ENCODE measurements at regions not wholly inside any gene's neighbourhood (a gene's known extent, or its start where the extent isn't known, plus 50 kb on each side); places are given as distances from the start of the nearest gene placed in this dataset.
A peak's percentile ranks its signal among the peaks of the same experiment; 100 is the strongest.

DNA sequence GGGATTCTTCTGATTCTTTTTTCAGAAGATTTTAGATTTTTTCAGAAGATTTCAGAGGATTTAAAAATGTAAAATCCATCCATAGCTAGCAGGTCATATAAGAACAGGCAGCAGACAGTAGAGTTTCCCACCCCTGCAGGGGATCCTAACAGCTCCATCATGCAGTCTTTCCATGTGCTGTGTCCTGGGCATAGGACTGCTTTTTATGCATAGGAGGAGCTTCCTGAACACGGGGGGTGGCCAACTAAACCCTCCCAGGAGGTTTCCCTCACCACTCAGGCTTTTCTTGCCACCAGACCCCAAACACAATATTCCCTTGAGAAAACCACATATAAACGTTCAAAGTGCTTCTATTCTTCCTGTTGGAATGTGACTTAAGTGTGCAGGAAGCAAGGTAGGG is 90.1 kb upstream of the TNR start:
- Histone ChIP-seq H3K27me3 (ENCODE audit: control insufficient read depth, insufficient read depth, low read length) (no peaks in the 10 kb centered on the region), H3K4me3 (ENCODE audit: low read length) (no peak overlapping the region), H3K36me3 (ENCODE audit: control insufficient read depth, insufficient read depth, low read length) (no peaks in the 10 kb centered on the region), H3K27ac (ENCODE audit: low read length) (peak overlapping the region; percentile 49), H3K4me1 (ENCODE audit: control insufficient read depth, insufficient read depth, low read length) (peaks cover 27% of the 10 kb centered on the region), H3K9me3 (ENCODE audit: control insufficient read depth, low read depth, low read length) (peaks cover 3% of the 10 kb centered on the region)
- no CpG with 5 or more reads among the region's 2 CpGs for WGBS (ENCODE audit: insufficient coverage, low lambda C conversion rate)
- peak in 1 of 2 donors; percentile 17 for DNase-seq

DNA sequence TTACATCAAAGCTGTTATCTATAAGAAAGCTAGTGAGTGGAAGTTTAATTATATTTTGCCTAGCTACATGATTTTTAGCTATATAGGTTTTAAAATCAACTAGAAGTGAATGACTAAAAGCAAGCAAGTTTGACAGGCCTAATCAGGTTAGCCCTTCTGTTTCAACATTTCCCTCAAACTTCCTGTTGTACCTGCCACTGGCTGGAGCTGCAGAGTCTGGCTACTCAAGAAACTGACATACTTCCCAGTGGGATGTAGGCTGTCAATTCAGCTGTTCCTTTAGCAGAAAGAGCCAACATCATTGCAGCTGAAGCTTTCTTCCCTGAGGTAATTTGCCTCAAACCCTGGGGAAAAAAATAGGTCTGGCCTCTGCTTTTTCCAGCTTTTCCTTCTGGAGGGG is 87.1 kb upstream of the TNR start:
- Histone ChIP-seq H3K9me3 (ENCODE audit: control insufficient read depth, low read depth, low read length) (peaks cover 3% of the 10 kb centered on the region), H3K36me3 (ENCODE audit: control insufficient read depth, insufficient read depth, low read length) (no peaks in the 10 kb centered on the region), H3K27ac (ENCODE audit: low read length) (no peak overlapping the region), H3K4me3 (ENCODE audit: low read length) (no peak overlapping the region), H3K4me1 (ENCODE audit: control insufficient read depth, insufficient read depth, low read length) (peaks cover 26% of the 10 kb centered on the region), H3K27me3 (ENCODE audit: control insufficient read depth, insufficient read depth, low read length) (no peaks in the 10 kb centered on the region)
- DNase-seq: no peak

DNA sequence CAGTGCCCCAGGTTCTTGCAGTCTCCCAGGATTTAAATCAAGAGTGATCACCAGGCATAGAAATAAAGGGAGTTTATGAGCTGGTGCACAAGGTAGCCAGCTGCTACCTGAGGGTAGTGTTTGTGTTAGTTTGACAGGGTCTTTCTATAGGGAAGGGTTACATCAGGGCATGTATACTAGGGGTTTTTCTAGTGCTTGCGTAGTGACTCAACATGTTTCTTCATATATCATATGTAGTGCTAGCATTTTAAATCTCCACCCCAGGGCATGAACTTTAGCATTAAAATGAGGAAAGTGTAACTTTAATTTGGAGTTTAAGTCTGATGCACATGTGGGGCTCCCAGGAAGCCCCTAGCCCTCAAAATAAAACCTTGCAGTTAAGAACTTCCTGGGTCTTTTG is 86.5 kb upstream of the TNR start:
- H3K9me3 ChIP-seq (ENCODE audit: control insufficient read depth, low read depth, low read length): peaks cover 3% of the 10 kb centered on the region
- H3K27ac ChIP-seq (ENCODE audit: low read length): no peak overlapping the region
- H3K4me1 ChIP-seq (ENCODE audit: control insufficient read depth, insufficient read depth, low read length): peaks cover 19% of the 10 kb centered on the region
- no peak overlapping the region for H3K4me3 ChIP-seq (ENCODE audit: low read length)
- H3K27me3 ChIP-seq (ENCODE audit: control insufficient read depth, insufficient read depth, low read length): no peaks in the 10 kb centered on the region
- H3K36me3 ChIP-seq (ENCODE audit: control insufficient read depth, insufficient read depth, low read length): no peaks in the 10 kb centered on the region
- DNase-seq: no peak
- WGBS (ENCODE audit: insufficient coverage, low lambda C conversion rate): no CpG with 5 or more reads among the region's 1 CpG

DNA sequence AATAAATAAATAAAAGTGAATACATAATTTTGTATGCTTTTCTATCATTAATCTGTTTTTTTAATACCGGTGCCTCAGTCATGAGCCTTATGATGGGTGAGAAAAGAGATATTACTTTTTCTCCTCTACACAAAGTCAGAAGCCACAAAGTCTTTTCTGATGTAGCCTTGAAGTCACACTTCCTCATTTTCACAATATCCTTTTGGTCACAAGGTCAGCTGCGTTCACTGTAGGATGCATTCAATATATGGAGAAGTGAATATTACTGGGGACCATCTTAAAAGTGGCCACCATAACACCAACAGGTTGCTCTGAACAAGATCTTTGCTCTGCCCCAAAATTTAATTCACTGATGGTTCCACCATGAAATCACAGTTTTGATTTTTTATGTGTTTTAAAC is 83.3 kb upstream of the TNR start:
- no peak for DNase-seq
- Histone ChIP-seq H3K27me3 (ENCODE audit: control insufficient read depth, insufficient read depth, low read length) (no peaks in the 10 kb centered on the region), H3K9me3 (ENCODE audit: control insufficient read depth, low read depth, low read length) (peaks cover 3% of the 10 kb centered on the region), H3K4me1 (ENCODE audit: control insufficient read depth, insufficient read depth, low read length) (no peaks in the 10 kb centered on the region), H3K36me3 (ENCODE audit: control insufficient read depth, insufficient read depth, low read length) (no peaks in the 10 kb centered on the region), H3K4me3 (ENCODE audit: low read length) (no peak overlapping the region), H3K27ac (ENCODE audit: low read length) (no peak overlapping the region)
- WGBS (ENCODE audit: insufficient coverage, low lambda C conversion rate): no CpG with 5 or more reads among the region's 2 CpGs

DNA sequence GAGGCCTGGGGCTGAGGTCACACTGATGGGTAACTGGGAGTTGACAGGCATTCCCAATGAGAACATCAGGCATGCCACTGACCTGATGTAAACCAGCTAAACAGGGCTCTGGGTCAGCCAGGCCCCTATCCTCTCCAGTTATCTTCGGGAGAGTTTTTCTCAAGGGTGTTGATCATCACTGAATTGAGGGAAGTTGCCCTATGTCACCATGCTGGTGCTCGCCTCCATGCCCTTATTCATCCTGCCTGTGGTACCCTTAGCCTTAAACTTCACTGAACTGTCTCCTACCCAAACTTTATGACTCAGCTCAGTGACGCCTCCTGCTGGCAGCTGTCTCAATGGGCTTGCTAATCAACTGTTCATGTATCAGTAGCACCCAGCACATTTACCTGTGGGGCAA is 80.7 kb upstream of the TNR start:
- Histone ChIP-seq H3K27ac (ENCODE audit: low read length) (no peak overlapping the region), H3K9me3 (ENCODE audit: control insufficient read depth, low read depth, low read length) (peaks cover 3% of the 10 kb centered on the region), H3K4me3 (ENCODE audit: low read length) (no peak overlapping the region), H3K27me3 (ENCODE audit: control insufficient read depth, insufficient read depth, low read length) (no peaks in the 10 kb centered on the region), H3K4me1 (ENCODE audit: control insufficient read depth, insufficient read depth, low read length) (no peaks in the 10 kb centered on the region), H3K36me3 (ENCODE audit: control insufficient read depth, insufficient read depth, low read length) (no peaks in the 10 kb centered on the region)
- no peak for DNase-seq
- WGBS (ENCODE audit: insufficient coverage, low lambda C conversion rate): no CpG with 5 or more reads among the region's 3 CpGs

DNA sequence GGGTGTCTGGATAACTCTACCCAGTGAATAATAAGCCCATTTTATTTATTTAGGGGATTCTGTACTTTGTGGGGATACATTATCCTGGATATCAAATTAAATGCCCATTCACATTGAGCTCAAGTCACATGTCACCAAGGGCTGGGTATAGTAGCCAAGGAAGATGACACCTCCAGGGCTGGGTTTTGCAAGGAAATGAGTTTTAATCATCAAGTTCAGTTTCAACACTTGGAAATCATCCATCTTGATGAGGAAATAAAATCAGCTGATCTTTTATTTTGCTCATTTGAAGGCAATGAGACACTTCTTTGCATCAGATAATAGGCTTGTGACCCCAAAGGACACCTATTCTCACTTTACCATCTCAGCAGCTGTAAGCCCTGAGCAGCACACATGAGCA is 80.0 kb upstream of the TNR start:
- no peak overlapping the region for H3K4me3 ChIP-seq (ENCODE audit: low read length)
- H3K36me3 ChIP-seq (ENCODE audit: control insufficient read depth, insufficient read depth, low read length): no peaks in the 10 kb centered on the region
- no peaks in the 10 kb centered on the region for H3K9me3 ChIP-seq (ENCODE audit: control insufficient read depth, low read depth, low read length)
- no peaks in the 10 kb centered on the region for H3K27me3 ChIP-seq (ENCODE audit: control insufficient read depth, insufficient read depth, low read length)
- no peak for DNase-seq
- H3K27ac ChIP-seq (ENCODE audit: low read length): no peak overlapping the region
- no peaks in the 10 kb centered on the region for H3K4me1 ChIP-seq (ENCODE audit: control insufficient read depth, insufficient read depth, low read length)

DNA sequence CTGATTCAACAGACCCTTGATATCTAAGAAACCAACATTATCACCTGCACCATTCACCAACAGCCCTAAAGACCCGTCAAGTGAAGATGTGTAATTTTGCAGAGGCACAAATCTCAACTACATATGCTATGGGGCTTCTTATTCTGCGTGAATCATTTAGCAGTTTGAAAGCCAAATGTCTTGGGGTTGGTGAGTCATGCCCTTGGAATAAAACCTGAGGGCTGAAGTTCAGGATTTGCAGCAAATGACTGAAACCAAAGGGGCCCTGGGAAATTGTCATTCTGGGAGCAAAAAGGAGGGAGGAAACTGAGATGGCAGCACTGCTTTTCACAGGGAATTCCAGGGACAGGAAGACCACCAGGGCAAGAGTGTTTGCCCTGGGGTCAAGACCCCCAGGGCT is 79.2 kb upstream of the TNR start:
- Histone ChIP-seq H3K36me3 (ENCODE audit: control insufficient read depth, insufficient read depth, low read length) (no peaks in the 10 kb centered on the region), H3K27me3 (ENCODE audit: control insufficient read depth, insufficient read depth, low read length) (no peaks in the 10 kb centered on the region), H3K9me3 (ENCODE audit: control insufficient read depth, low read depth, low read length) (no peaks in the 10 kb centered on the region), H3K27ac (ENCODE audit: low read length) (peak overlapping the region; percentile 15), H3K4me3 (ENCODE audit: low read length) (no peak overlapping the region), H3K4me1 (ENCODE audit: control insufficient read depth, insufficient read depth, low read length) (no peaks in the 10 kb centered on the region)
- WGBS (ENCODE audit: insufficient coverage, low lambda C conversion rate): no CpG with 5 or more reads among the region's 2 CpGs
- peak; percentile 58 to 79 for DNase-seq

DNA sequence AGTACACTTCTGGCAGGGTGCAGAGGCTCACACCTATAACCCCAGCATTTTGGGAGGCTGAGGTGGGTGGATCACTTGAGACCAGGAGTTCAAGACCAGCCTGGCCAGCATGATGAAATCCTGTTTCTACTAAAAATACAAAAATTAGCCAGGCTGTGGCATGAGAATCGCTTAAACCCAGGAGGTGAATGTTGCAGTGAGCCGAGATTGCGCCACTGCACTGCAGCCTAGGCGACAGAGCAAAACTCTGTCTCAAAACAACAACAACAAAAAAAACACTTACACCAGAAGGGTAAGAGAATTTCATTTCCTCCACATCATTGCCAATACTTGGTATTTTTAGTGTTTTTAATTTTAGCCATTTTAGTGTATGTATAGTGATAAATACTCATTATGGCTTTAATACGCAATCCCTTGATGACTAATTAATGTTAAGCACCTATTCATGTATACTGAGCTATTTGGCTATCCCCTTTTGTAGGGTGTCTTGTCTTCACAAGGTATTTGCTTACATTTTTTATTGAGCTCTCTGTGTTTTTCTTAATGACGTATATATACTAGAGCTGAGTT is 77.1 kb upstream of the TNR start:
- DNase-seq: no peak
- H3K4me3 ChIP-seq (ENCODE audit: low read length): no peak overlapping the region
- H3K9me3 ChIP-seq (ENCODE audit: control insufficient read depth, low read depth, low read length): no peaks in the 10 kb centered on the region
- no peaks in the 10 kb centered on the region for H3K36me3 ChIP-seq (ENCODE audit: control insufficient read depth, insufficient read depth, low read length)
- no peaks in the 10 kb centered on the region for H3K27me3 ChIP-seq (ENCODE audit: control insufficient read depth, insufficient read depth, low read length)
- no peak overlapping the region for H3K27ac ChIP-seq (ENCODE audit: low read length)
- WGBS (ENCODE audit: insufficient coverage, low lambda C conversion rate): 100% methylated on average over 1 of the region's 6 CpGs
- no peaks in the 10 kb centered on the region for H3K4me1 ChIP-seq (ENCODE audit: control insufficient read depth, insufficient read depth, low read length)

DNA sequence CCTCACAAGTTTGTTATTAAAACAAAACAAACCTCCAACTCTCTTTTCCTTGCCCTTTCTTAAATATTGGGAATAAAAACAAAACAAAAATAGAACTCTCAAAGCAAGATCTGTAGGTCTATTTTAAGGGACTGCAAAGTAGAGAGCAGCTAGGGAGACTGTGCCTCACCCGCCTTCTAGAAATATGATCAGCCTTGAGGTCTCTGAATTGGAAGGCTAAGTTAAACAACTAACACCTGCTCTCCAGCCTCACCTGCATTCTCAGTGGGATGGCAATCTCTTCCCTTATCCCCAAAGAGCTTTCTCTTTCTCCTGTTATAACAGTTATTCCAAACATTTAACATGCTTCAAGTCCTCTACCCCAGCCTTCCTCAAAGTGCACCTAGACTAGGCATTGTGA is 75.5 kb upstream of the TNR start:
- Histone ChIP-seq H3K27ac (ENCODE audit: low read length) (no peak overlapping the region), H3K4me3 (ENCODE audit: low read length) (no peak overlapping the region), H3K9me3 (ENCODE audit: control insufficient read depth, low read depth, low read length) (no peaks in the 10 kb centered on the region), H3K36me3 (ENCODE audit: control insufficient read depth, insufficient read depth, low read length) (no peaks in the 10 kb centered on the region), H3K27me3 (ENCODE audit: control insufficient read depth, insufficient read depth, low read length) (no peaks in the 10 kb centered on the region), H3K4me1 (ENCODE audit: control insufficient read depth, insufficient read depth, low read length) (no peaks in the 10 kb centered on the region)
- WGBS (ENCODE audit: insufficient coverage, low lambda C conversion rate): no CpG with 5 or more reads among the region's 1 CpG
- DNase-seq: no peak

DNA sequence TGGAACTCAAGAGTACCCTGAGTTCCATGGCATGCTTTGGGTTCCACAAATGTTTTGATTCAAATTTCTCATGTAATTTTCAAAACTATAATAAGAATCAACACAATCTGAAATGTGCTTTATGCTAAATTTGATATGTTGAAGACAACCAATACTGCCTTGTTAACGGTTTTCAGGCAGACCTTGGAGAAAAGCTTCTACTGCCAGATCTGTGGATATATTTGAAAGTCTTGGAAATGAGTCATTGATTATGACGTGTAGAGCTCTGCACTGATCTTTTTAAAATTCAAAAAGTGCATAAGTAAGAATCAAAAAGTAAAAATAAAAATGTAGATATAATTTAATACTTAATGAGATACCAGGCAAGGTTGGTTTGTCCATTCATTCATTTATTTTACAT is 74.0 kb upstream of the TNR start:
- Histone ChIP-seq H3K4me1 (ENCODE audit: control insufficient read depth, insufficient read depth, low read length) (no peaks in the 10 kb centered on the region), H3K27me3 (ENCODE audit: control insufficient read depth, insufficient read depth, low read length) (no peaks in the 10 kb centered on the region), H3K4me3 (ENCODE audit: low read length) (no peak overlapping the region), H3K27ac (ENCODE audit: low read length) (no peak overlapping the region), H3K9me3 (ENCODE audit: control insufficient read depth, low read depth, low read length) (no peaks in the 10 kb centered on the region), H3K36me3 (ENCODE audit: control insufficient read depth, insufficient read depth, low read length) (no peaks in the 10 kb centered on the region)
- 100% methylated on average over 2 of the region's 2 CpGs for WGBS (ENCODE audit: insufficient coverage, low lambda C conversion rate)
- DNase-seq: no peak

DNA sequence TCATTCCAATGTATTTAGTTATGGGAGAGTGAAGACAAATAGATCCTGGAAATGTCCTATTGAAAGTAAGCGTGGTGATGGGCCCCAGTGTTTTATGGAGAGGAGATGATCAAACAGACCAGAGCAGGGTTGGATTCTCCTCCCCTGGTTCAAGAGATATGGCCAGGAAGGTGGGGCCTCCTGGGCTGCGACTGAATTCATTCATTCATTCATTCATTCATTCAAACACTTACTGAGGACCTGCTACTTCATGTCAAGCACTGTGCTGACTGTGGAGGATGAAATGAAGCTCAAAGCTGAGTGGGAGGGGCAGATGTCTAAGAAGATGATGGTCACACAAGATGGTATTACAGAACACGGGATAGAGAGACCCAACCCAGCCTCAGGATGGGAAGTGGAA is 71.5 kb upstream of the TNR start:
- DNase-seq: no peak
- no peaks in the 10 kb centered on the region for H3K9me3 ChIP-seq (ENCODE audit: control insufficient read depth, low read depth, low read length)
- no peaks in the 10 kb centered on the region for H3K36me3 ChIP-seq (ENCODE audit: control insufficient read depth, insufficient read depth, low read length)
- no peak overlapping the region for H3K27ac ChIP-seq (ENCODE audit: low read length)
- H3K27me3 ChIP-seq (ENCODE audit: control insufficient read depth, insufficient read depth, low read length): no peaks in the 10 kb centered on the region
- no peaks in the 10 kb centered on the region for H3K4me1 ChIP-seq (ENCODE audit: control insufficient read depth, insufficient read depth, low read length)
- no peak overlapping the region for H3K4me3 ChIP-seq (ENCODE audit: low read length)
- no CpG with 5 or more reads among the region's 3 CpGs for WGBS (ENCODE audit: insufficient coverage, low lambda C conversion rate)
